ENCODE measurements at regions not wholly inside any gene's neighbourhood (a gene's known extent, or its start where the extent isn't known, plus 50 kb on each side); places are given as distances from the start of the nearest gene placed in this dataset.

DNA sequence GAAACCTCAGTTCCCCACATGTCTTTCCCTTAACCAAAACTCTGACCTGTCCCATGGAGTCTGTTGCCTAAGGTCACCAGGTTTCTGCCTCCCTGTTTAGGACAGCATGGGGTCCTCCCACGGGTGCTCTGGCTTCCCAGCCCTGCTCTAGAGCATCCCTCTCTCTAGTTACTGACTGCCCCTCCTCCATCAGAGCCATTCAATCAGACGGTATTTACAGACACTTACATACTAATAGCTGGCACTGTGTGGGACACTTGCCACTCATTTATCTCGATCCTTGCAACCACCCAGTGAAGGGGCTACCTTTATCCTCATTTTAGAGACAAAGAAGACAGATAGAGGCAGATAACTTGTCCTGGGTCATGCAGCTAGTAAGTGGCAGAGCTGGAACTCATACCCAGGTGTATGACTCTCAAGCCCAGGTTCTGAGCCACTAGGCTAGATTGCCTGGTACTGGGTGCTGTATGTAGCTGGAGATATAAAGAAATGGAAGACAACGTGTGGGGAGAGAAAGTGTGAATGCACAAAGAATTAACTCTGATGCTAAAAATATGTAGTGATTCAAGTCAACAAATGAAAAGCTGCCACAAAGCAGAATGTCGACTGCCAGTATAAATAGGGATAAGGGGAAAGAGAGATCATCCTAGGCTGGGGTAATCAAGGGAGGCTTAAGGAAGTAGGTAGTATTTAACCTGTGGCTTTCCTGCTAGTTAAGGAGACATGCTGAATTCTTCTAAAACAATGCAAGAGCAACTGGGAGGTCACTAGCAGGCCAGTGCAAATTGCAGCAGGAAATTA lies 52.5 kb upstream of the PDE8B start:
- no peak for DNase-seq (ENCODE audit: low read depth)

DNA sequence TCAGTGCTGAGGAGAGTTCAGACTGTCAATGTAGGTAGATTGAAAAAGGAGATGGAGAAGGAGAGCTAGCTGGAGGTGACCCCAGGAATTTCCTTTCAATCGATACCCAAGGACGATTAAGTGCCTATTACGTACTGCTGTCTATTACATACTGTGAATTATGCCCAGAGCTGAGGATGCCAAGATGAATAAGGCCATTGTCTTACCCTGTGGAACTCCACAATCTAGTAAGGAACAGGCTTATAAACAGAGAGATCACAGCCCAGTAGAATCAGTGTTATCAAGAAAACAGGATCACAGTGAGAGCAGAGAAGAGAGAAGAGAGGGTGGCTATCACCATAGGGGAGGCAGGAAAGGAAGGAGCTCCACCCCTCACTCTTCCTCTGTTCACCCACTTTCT lies 54.1 kb upstream of the PDE8B start:
- DNase-seq (ENCODE audit: low read depth), result no peak

DNA sequence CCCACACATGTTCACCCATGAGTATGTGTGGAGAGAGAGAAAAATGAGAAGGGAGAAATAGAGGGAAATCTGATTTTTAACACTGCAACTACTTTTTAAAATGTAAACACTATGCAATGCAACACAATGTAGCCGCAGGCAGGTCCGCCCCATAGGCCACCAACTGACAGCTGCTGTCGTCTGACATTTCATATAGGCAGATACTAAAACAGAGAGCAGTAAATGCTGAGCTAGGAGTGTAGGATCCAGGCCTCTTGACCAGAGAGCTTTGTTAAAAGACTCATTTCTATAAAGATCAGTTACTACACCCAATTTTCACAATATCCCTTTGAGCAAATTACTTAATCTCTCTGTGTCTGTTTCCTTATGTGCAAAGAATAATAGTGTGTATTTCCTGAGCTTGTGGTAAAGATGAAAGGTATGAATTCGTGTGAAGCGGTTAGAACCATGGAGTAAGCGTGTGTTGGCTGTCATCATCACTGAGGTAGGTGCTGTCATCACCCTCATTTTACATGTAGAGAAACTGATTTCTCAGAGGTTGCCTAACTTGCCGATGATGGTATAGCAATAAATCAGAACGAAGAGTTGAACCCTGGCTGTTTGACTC lies 55.2 kb upstream of the PDE8B start:
- DNase-seq (ENCODE audit: low read depth), result no peak

DNA sequence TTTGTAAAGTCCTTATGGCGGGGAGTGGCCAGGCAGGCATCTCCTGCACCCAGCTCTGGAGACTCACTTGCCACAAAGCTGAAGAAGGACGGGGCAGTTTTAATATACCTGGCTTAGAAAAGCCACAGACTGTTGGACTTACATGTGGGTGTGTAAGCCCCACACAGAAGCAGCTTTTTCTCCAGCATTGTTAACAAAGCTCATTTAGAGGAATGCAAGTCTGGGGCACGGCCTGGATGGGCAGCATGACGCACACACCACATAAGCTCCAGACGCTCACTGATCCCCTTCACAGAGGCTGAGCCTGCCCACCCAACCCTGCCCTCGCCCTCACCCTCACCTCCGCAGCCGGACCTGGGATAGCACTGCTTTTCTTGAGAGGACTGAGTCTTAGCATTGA lies 58.0 kb upstream of the PDE8B start:
- DNase-seq (ENCODE audit: low read depth), result no peak

DNA sequence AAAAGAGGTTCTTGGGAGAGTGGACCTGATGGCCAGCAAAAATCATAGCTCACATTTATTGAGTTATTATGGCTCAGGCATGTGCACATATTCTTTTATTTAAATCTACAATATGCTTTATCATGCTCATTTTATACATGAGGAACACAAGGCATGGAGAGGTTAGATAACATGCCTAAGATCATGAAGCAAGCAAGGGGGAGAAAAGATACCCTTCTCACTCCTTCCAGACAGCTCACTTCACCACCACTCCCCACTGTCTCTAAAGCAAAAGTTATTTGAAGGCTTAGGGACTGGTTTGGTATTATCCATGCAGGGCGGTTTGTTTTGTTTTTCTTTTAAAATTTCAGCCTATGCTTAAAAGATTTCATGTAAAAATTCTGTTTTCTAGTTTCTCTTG lies 59.0 kb upstream of the PDE8B start:
- no peak for DNase-seq (ENCODE audit: low read depth)

DNA sequence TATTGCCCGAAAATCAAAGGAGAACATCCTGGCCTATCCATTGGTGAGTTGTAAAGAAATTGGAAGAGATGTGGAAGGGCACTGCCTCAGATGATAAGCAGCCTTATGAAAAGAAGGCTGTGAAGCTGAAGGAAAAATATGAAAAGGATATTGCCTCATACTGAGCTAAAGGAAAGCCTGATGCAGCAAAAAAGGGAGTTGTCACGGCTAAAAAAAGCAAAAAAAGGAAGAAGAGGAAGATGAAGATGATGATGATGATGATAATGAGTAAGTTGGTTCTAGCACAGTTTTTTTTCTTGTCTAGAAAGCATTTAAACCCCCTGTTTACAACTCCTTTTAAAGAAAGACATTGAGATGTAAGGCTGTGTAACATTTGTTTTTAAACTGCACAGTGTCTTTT lies 59.8 kb upstream of the ZBED3 start:
- DNase-seq (ENCODE audit: low read depth), result no peak

DNA sequence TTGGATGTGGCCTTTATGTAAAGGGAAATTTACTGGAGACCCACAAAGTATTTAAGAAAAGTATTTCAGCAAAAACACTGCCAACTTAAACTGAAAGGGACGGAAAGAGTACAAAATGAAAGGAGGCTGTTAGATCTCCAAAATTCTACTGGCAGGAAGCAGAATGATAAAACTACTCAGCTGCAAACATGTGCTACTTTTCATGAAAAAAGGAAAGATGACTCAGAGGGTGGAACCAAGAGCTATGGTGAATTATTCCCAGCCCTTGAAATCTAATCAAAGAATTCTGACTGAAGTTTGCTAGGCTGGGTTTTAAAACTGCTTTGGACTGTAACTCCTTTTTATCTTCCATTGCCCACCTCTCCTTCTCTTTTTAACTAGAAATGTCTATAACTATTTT lies 58.6 kb upstream of the ZBED3 start:
- DNase-seq (ENCODE audit: low read depth), result peak; percentile 20

DNA sequence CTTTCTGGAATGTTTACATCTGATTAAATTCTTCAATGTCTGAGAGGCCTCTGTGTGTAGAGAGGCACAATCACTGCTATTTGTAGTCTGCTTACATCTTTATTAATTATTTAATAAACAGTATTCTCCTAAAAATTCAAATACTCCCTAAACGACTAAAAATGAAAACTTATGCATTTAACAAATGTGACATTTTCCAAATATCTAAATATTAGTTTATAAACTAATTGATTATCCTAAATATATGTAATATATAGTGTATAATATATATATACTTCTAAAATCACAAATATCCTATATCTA lies 57.7 kb upstream of the ZBED3 start:
- no peak for DNase-seq (ENCODE audit: low read depth)

DNA sequence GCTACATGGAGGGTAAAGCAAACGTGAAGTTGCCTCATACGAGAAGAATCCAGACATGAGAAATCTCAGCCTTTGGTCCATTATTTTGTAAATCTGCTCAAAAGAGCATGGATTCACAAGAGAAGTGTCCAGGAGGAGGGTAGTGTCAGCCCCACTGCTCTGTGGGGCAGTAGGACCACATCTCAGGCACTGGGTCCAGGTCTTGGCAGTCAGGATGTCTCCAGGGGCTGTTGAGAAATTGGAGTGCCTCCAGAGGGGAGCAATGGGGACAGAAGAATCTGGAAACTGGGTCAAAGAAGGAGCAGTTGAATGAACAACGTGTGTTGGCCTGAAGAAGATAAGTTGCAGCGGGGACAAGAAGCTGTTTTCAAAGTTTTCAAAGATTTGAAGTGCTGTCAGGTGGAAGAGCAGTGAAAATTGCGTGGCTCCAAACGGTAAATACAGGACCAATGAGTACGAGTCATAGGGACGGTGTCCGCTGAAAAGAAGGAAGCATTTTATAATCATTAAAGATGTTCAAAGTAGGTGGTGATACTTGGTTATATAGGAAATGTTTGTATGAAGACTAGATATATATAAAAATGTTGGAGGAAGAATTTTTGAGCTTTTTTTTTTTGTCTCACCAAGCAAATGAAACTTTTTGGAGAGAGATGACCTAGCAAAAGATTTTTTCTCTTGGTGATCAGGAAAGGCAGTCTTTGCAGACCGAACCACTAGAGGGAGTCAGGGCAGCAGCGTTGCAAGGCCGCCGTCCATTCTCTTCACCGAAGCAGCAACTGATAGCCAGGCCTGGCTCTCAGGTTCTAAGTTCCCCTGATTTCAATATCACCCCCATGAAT lies 57.1 kb upstream of the ZBED3 start:
- peak; percentile 13 for DNase-seq (ENCODE audit: low read depth)

DNA sequence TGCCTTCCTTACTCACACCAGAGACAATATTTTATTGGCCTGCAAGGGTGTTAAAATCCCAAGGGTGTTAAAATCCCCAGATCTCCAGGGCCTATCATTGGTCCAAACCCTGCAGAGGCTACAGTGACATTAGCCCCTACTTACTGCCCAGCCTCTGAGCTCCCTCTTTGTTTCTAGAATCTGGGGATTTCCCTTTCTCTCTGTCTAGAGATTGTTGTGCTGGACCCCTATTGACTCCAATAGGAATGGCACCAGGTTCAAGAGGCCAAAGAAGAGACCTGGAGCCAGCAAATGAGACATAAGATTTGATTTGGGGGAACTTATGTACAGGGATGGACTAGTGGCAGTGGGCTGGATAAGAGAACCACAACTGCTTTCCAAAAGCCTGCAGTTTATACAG lies 53.3 kb upstream of the ZBED3 start:
- no peak for DNase-seq (ENCODE audit: low read depth)

DNA sequence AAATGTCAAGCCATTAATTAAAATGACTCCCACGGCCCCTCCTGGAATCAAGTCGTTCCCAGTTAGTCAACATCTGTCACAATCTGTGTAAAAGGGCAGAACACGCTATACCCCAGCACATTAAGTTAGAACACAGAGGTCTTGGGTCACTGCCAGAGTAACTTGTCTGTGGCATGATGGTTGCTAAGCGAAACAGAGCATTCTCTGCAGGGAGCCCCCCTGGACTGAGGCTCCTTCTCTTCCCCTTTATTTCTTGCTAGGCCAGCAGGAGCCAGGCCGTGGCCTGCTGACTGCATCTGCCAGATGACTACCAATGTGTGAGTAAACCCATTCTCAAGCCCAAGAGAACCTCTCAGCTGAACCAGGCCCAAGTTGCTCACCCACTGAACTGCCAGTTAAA lies 51.9 kb upstream of the ZBED3 start:
- DNase-seq (ENCODE audit: low read depth), result no peak

Data from GM04503 (cell line).